Panc1 (cell line): ENCODE measurements at regions not wholly inside any gene's neighbourhood (a gene's known extent, or its start where the extent isn't known, plus 50 kb on each side); places are given as distances from the start of the nearest gene placed in this dataset.

Source experiments
- ATAC-seq: fragments of 200-7000 bp; cut with Tn5 transposase; 2 replicates; pipeline ENCODE4 v1.9.1; 2020; ENCODE audit warnings: mild to moderate bottlenecking, moderate library complexity
- BruUV-seq: library from RNA; stranded (reverse); fragments of 400-500 nt; replicated peaks from 2 replicates; lab custom pipeline; 2021; lab: Mats Ljungman, UMichigan
- CTCF ChIA-PET: fragments of 300-600 bp; sonication (Branson Sonifier 250); formaldehyde crosslinking; loops from one replicate; lab custom pipeline; 2022; ENCODE audit warnings: antibody characterized with exemption; lab: Charles Lee
- POLR2A ChIA-PET: fragments of 300-600 bp; sonication (Branson Sonifier 250); formaldehyde crosslinking; loops from one replicate; lab custom pipeline; 2022; ENCODE audit warnings: antibody characterized with exemption; lab: Charles Lee
- DNase-seq: peaks from one replicate; pipeline ENCODE4 v3.0.0-alpha.2; 2010; ENCODE audit warnings: low read depth, low spot score
- H3K27ac ChIP-seq: 2 replicates; pipeline ENCODE4 v1.5.1; 2011; ENCODE audit warnings: mild to moderate bottlenecking, low read length, inconsistent platforms
- H3K27me3 ChIP-seq: fragments of 200-500 bp; sonication (Bioruptor generic); 2 replicates; pipeline ENCODE4 v1.6.0; 2014; ENCODE audit warnings: low read length, inconsistent platforms; ENCODE audit not compliant: control insufficient read depth, insufficient read depth
- H3K36me3 ChIP-seq: fragments of 200-500 bp; sonication (Bioruptor generic); 2 replicates; pipeline ENCODE4 v1.5.1; 2014; ENCODE audit warnings: inconsistent platforms, mild to moderate bottlenecking, low read length, moderate library complexity; ENCODE audit not compliant: control insufficient read depth, insufficient read depth
- H3K4me1 ChIP-seq: 2 replicates; pipeline ENCODE4 v1.5.1; 2011; ENCODE audit warnings: inconsistent platforms, mild to moderate bottlenecking, low read length, moderate library complexity; ENCODE audit not compliant: control insufficient read depth, insufficient read depth
- H3K4me3 ChIP-seq, 2 experiments: 2 replicates each; pipeline ENCODE4 v1.5.1; 2011 to 2012; ENCODE audit warnings: low read depth in 2 of 2, low read length in 2 of 2, mild to moderate bottlenecking in 2 of 2, inconsistent platforms in 1 of 2, moderate library complexity in 1 of 2
- H3K9me3 ChIP-seq: fragments of 200-500 bp; sonication (Bioruptor generic); 2 replicates; pipeline ENCODE4 v1.5.1; 2014; ENCODE audit warnings: low read depth, mild to moderate bottlenecking, inconsistent platforms, low read length, moderate library complexity; ENCODE audit not compliant: control insufficient read depth, insufficient read depth
- CTCF ChIP-seq: fragments of 450-650 bp; IDR thresholded peaks from 2 replicates; pipeline ENCODE4 v1.5.1; 2017; ENCODE audit warnings: mild to moderate bottlenecking
- POLR2AphosphoS5 ChIP-seq: IDR thresholded peaks from 2 replicates; pipeline ENCODE4 v1.6.1; 2012; ENCODE audit warnings: mild to moderate bottlenecking, low read depth, low read length, moderate library complexity
- REST ChIP-seq, 2 experiments: IDR thresholded peaks; 2 replicates each; pipeline ENCODE4 v1.6.1; 2011 to 2012; ENCODE audit warnings: low read depth in 2 of 2, control low read depth in 1 of 2, low read length in 1 of 2, mild to moderate bottlenecking in 1 of 2, moderate library complexity in 1 of 2; ENCODE audit not compliant: insufficient read depth in 1 of 2
- SIN3A ChIP-seq: IDR thresholded peaks from 2 replicates; pipeline ENCODE4 v1.6.1; 2012; ENCODE audit warnings: low read depth, mild to moderate bottlenecking, low read length, moderate library complexity, borderline replicate concordance; ENCODE audit not compliant: insufficient read depth
- TCF7L2 ChIP-seq: IDR thresholded peaks from 2 replicates; pipeline ENCODE4 v1.6.1; 2011; ENCODE audit warnings: mild to moderate bottlenecking, low read depth, low read length, inconsistent platforms
- in situ Hi-C: cut with HindIII; loops from 2 replicates; pipeline ENCODE4 v1.10.0; 2016; ENCODE audit warnings: low sequenced_read_pairs, low pct_unique_long_range_greater_than_20kb
- intact Hi-C: fragments of 100-400 bp; cut with micrococcal nuclease; formaldehyde crosslinking; loops from one replicate; pipeline ENCODE4 v1.10.0; 2022; ENCODE audit not compliant: unreplicated experiment

- Histone ChIP-seq H3K9me3 (no peaks in the 10 kb centered on the region), H3K36me3 (no peaks in the 10 kb centered on the region), H3K4me3 (no peak overlapping the region), H3K27ac (no peak overlapping the region), H3K4me1 (no peaks in the 10 kb centered on the region), H3K27me3 (no peaks in the 10 kb centered on the region)
- no peak for TF ChIP-seq TCF7L2
- DNase-seq (no peak), ATAC-seq (no peak)
- intact Hi-C loops, result no loop called here
- in situ Hi-C loops, result no loop called here
- POLR2A ChIA-PET, result no interaction called here
- no TSS peak for BruUV-seq
- CTCF ChIA-PET, result no interaction called here
These were observed 630.2 kb upstream of the FTMT start for GRCh38 chr5:121221483-121221882.

GRCh38 chr5:121226765-121227164, 624.9 kb upstream of the FTMT start:
- Histone ChIP-seq H3K9me3 (no peaks in the 10 kb centered on the region), H3K36me3 (no peaks in the 10 kb centered on the region), H3K27ac (no peak overlapping the region), H3K4me1 (no peaks in the 10 kb centered on the region), H3K27me3 (no peaks in the 10 kb centered on the region), H3K4me3 (no peak overlapping the region)
- in situ Hi-C loops, result no loop called here
- no TSS peak for BruUV-seq
- intact Hi-C loops, result no loop called here
- no peak for ATAC-seq
- TF ChIP-seq REST (IDR thresholded peaks at IDR 0.05; ENCODE audit: insufficient read depth in 1 of 2, low read depth in 2 of 2, low read length in 1 of 2), result no peak
- TF ChIP-seq POLR2AphosphoS5, result no peak
- TF ChIP-seq TCF7L2, result no peak
- TF ChIP-seq CTCF, result no peak
- no peak for TF ChIP-seq SIN3A
- DNase-seq, result no peak
- ChIA-PET CTCF (no interaction called here), POLR2A (interaction anchor here (0.6 kb wide), 1 partner anchor 267 kb away, joined by 3 read pairs; no protein-coding TSS in a partner anchor)

GRCh38 chr5:121239951-121240350, 611.7 kb upstream of the FTMT start:
- POLR2A ChIA-PET, result no interaction called here
- ATAC-seq (no peak), DNase-seq (no peak)
- in situ Hi-C loops (no loop called here), intact Hi-C loops (no loop called here)
- H3K9me3 ChIP-seq, result no peaks in the 10 kb centered on the region; the same call in 1 of the 2 replicates
- no peaks in the 10 kb centered on the region for H3K4me1 ChIP-seq
- no peak overlapping the region for H3K27ac ChIP-seq
- BruUV-seq, result no TSS peak
- CTCF ChIA-PET, result no interaction called here
- TF ChIP-seq POLR2AphosphoS5 (no peak), TCF7L2 (no peak), CTCF (no peak), REST (IDR thresholded peaks at IDR 0.05; ENCODE audit: insufficient read depth in 1 of 2, low read depth in 2 of 2, low read length in 1 of 2) (no peak), SIN3A (no peak)
- no peaks in the 10 kb centered on the region; the same call in 1 of the 2 replicates for H3K36me3 ChIP-seq
- no peak overlapping the region for H3K4me3 ChIP-seq
- H3K27me3 ChIP-seq, result no peaks in the 10 kb centered on the region
